Nephron (organoid): ENCODE measurements at regions not wholly inside any gene's neighbourhood (a gene's known extent, or its start where the extent isn't known, plus 50 kb on each side); places are given as distances from the start of the nearest gene placed in this dataset.

ENCODE experiments used
- H3K27ac Mint-ChIP-seq, 3 experiments: 2 replicates each; pipeline ENCODE4 v1.8.0; 2020; ENCODE audit warnings: mixed read lengths in 3 of 3, mild to moderate bottlenecking in 2 of 3, moderate library complexity in 1 of 3
- H3K27me3 Mint-ChIP-seq: 2 replicates; pipeline ENCODE4 v1.8.0; 2021; ENCODE audit warnings: low read depth, mild to moderate bottlenecking, moderate library complexity, mixed read lengths
- H3K36me3 Mint-ChIP-seq: 2 replicates; pipeline ENCODE4 v1.8.0; 2020; ENCODE audit warnings: low read depth, mixed read lengths
- H3K4me1 Mint-ChIP-seq: 2 replicates; pipeline ENCODE4 v1.8.0; 2020; ENCODE audit warnings: mixed read lengths
- H3K4me3 Mint-ChIP-seq, 3 experiments: 2 replicates each; pipeline ENCODE4 v1.8.0; 2020; ENCODE audit warnings: mild to moderate bottlenecking in 3 of 3, mixed read lengths in 3 of 3, moderate library complexity in 2 of 3
- H3K9me3 Mint-ChIP-seq: 2 replicates; pipeline ENCODE4 v1.8.0; 2020; ENCODE audit warnings: mixed read lengths
- CTCF ChIP-seq, 3 experiments: fragments of 200-600 bp; sonication (generic); IDR thresholded peaks; one replicate each; pipeline ENCODE4 v1.5.0; 2021; ENCODE audit warnings: antibody characterized with exemption in 3 of 3; ENCODE audit not compliant: unreplicated experiment in 3 of 3

DNA sequence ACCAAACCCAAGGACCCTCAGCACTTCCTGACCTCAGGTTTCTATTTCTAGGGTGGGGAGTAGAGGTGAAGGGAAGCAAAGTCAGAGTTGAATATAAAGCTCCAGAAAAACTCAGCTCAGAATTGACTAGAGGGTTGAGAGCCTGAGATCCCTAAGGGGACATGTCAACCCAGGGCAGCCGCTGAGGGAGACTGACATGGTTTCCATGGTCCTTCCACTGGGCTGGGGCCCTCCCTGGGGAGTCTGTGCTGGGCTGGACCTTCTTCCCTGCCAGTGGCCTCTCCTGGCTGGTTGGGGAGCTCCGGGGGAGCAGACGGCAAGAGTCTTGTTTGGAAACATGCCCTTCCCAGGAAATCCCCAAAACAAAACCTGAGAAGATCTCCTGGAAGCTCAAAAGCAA lies 121.3 kb downstream of the METRNL start:
- Mint-ChIP-seq H3K27me3 (peaks cover 8% of the 10 kb centered on the region), H3K36me3 (no peaks in the 10 kb centered on the region), H3K9me3 (peaks cover 4% of the 10 kb centered on the region), H3K27ac (peak overlapping the region in 1 of 3 experiments; percentile 42), H3K4me3 (no peak overlapping the region), H3K4me1 (peaks cover 24% of the 10 kb centered on the region)
- no peak for TF ChIP-seq CTCF (IDR thresholded peaks at IDR 0.05; ENCODE audit: unreplicated experiment in 3 of 3)

DNA sequence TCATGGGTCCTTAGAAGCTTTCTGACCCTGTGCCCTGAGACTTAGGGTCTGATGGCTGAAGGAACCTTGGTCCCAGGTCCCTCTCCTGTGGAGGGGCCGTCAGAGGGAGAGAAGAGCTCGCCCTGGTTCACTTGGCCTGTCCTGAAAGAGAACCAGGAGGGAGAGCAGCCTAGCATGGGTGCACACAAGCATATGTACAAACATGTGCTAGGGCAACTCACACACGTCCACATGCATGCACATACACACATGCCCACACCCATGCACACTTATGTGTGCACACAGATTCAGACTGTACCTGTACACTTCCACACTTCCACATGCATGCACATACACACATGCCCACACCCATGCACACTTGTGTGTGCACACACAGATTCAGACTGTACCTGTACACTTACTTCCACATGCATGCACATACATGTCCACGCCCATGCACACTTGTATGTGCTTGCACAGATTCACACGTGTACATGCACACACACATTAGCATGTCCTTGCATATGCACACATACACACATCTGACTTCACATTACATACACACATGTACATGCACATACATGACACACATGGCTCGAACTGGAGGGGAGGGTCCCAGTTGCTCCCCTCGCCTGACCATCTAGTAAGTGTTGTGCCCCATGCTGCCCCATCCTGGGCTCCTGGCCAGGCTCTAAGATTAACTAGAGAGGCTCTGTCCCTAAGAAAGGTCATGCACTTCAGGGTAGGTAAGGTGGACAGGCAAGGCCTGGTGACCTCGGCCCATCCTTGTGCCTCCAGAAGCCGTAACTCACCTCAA lies 122.0 kb downstream of the METRNL start:
- H3K9me3 Mint-ChIP-seq, result peaks cover 4% of the 10 kb centered on the region
- H3K27ac Mint-ChIP-seq, result peak overlapping the region in 1 of 3 experiments; percentile 42
- no peak for TF ChIP-seq CTCF (IDR thresholded peaks at IDR 0.05; ENCODE audit: unreplicated experiment in 3 of 3)
- H3K4me3 Mint-ChIP-seq, result no peak overlapping the region
- H3K27me3 Mint-ChIP-seq, result peaks cover 8% of the 10 kb centered on the region
- peaks cover 24% of the 10 kb centered on the region for H3K4me1 Mint-ChIP-seq
- no peaks in the 10 kb centered on the region for H3K36me3 Mint-ChIP-seq

GRCh38 chr17:83202002-83203000 lies 122.9 kb downstream of the METRNL start:
- H3K9me3 Mint-ChIP-seq, result peaks cover 4% of the 10 kb centered on the region
- TF ChIP-seq CTCF (IDR thresholded peaks at IDR 0.05; ENCODE audit: unreplicated experiment in 3 of 3), result no peak
- no peaks in the 10 kb centered on the region for H3K36me3 Mint-ChIP-seq
- H3K27me3 Mint-ChIP-seq, result peaks cover 8% of the 10 kb centered on the region
- H3K27ac Mint-ChIP-seq, result peak overlapping the region in 1 of 3 experiments; percentile 13
- H3K4me3 Mint-ChIP-seq, result peak overlapping the region in 1 of 3 experiments; percentile 16
- peaks cover 24% of the 10 kb centered on the region for H3K4me1 Mint-ChIP-seq

DNA sequence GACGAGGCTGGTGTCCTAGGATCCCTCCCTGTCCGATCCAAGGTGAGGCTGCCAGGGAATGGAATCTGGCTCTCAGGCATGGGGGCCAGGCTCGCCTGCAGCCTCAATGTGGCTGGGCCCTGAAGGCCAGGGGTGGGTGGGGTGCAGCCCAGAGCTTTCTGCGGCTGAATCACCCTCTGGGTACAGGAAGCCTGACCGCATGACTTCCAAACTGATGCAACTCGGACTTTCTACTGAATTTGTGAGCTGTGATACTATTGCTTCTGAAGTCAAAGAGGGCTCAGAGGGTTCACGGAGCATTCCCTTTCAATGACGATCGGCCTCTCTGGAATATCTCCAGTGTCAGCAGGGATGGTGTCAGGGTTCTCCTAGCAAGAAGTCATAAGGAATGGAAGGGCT lies 123.7 kb downstream of the METRNL start:
- H3K4me3 Mint-ChIP-seq, result no peak overlapping the region
- peaks cover 4% of the 10 kb centered on the region for H3K9me3 Mint-ChIP-seq
- H3K27ac Mint-ChIP-seq, result no peak overlapping the region
- peaks cover 24% of the 10 kb centered on the region for H3K4me1 Mint-ChIP-seq
- TF ChIP-seq CTCF (IDR thresholded peaks at IDR 0.05; ENCODE audit: unreplicated experiment in 3 of 3), result no peak
- H3K27me3 Mint-ChIP-seq, result peaks cover 8% of the 10 kb centered on the region
- no peaks in the 10 kb centered on the region for H3K36me3 Mint-ChIP-seq

- H3K9me3 Mint-ChIP-seq, result peaks cover 4% of the 10 kb centered on the region
- H3K4me1 Mint-ChIP-seq, result peaks cover 24% of the 10 kb centered on the region
- no peak overlapping the region for H3K4me3 Mint-ChIP-seq
- no peaks in the 10 kb centered on the region for H3K36me3 Mint-ChIP-seq
- no peak for TF ChIP-seq CTCF (IDR thresholded peaks at IDR 0.05; ENCODE audit: unreplicated experiment in 3 of 3)
- no peak overlapping the region for H3K27ac Mint-ChIP-seq
- peaks cover 8% of the 10 kb centered on the region for H3K27me3 Mint-ChIP-seq
These were observed 124.2 kb downstream of the METRNL start for GRCh38 chr17:83203472-83204221.
